ENCODE measurements at regions not wholly inside any gene's neighbourhood (a gene's known extent, or its start where the extent isn't known, plus 50 kb on each side); places are given as distances from the start of the nearest gene placed in this dataset.

DNA sequence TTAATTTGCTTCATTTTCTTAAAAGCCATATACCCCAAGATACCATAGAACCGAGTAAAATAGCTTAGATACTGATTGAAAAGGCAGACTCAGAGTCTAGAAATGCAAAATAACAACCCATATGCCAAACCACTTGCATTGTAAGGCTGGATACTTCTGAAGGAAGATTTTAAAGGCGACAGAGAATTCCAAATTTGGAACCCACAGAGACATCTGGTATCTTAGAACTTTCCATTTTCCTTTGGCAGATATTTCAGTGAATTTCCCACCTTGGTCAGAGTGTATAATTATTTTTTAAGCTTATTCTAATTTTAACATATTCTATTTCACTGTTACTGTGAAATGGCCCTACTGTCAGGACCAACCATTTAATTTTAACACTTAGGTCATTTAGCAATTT lies 186.4 kb upstream of the E2F7 start:
- TF ChIP-seq, protein P1, sequence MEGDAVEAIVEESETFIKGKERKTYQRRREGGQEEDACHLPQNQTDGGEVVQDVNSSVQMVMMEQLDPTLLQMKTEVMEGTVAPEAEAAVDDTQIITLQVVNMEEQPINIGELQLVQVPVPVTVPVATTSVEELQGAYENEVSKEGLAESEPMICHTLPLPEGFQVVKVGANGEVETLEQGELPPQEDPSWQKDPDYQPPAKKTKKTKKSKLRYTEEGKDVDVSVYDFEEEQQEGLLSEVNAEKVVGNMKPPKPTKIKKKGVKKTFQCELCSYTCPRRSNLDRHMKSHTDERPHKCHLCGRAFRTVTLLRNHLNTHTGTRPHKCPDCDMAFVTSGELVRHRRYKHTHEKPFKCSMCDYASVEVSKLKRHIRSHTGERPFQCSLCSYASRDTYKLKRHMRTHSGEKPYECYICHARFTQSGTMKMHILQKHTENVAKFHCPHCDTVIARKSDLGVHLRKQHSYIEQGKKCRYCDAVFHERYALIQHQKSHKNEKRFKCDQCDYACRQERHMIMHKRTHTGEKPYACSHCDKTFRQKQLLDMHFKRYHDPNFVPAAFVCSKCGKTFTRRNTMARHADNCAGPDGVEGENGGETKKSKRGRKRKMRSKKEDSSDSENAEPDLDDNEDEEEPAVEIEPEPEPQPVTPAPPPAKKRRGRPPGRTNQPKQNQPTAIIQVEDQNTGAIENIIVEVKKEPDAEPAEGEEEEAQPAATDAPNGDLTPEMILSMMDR (IDR thresholded peaks at IDR 0.05; ENCODE audit: poor library complexity) = no peak
- TF ChIP-seq EZH2 (IDR thresholded peaks at IDR 0.05; ENCODE audit: borderline replicate concordance) (no peak), EZH2phosphoT487 (IDR thresholded peaks at IDR 0.05; ENCODE audit: low read depth, severe bottlenecking, unreplicated experiment) (no peak)
